ENCODE measurements at regions not wholly inside any gene's neighbourhood (a gene's known extent, or its start where the extent isn't known, plus 50 kb on each side); places are given as distances from the start of the nearest gene placed in this dataset.

GRCh38 chr14:95608637-95609235, 73.9 kb downstream of the GLRX5 start:
- TF ChIP-seq POLR2A (IDR thresholded peaks at IDR 0.05): no peak
- no peak for TF ChIP-seq EP300 (IDR thresholded peaks at IDR 0.05)
- no peak for TF ChIP-seq POLR2AphosphoS5 (IDR thresholded peaks at IDR 0.05)
- TF ChIP-seq CTCF (IDR thresholded peaks at IDR 0.05): no peak
- no peaks in the 10 kb centered on the region for H3K36me3 ChIP-seq
- no peak for DNase-seq
- H3K27me3 ChIP-seq: peaks cover 0 to 71% (median 0%) of the 10 kb centered on the region in 3 donors
- WGBS, 5 donors: 64 to 75% (median 72%) methylated on average over 6 of the region's 6 CpGs
- peaks cover 0 to 5% (median 2%) of the 10 kb centered on the region in 4 donors for H3K9me3 ChIP-seq
- H3K4me3 ChIP-seq: no peak overlapping the region
- no peaks in the 10 kb centered on the region for H3K4me1 ChIP-seq
- intact Hi-C loops (cut with DNase I; ENCODE audit: low total_unique reads): no loop called here
- no peak overlapping the region for H3K27ac ChIP-seq

- peak; percentile 51 to 69 for DNase-seq
- Histone ChIP-seq H3K36me3 (no peaks in the 10 kb centered on the region), H3K27ac (no peak overlapping the region), H3K4me3 (no peak overlapping the region), H3K9me3 (no peaks in the 10 kb centered on the region), H3K27me3 (peaks cover 0 to 66% (median 0%) of the 10 kb centered on the region in 3 donors), H3K4me1 (no peaks in the 10 kb centered on the region)
- intact Hi-C loops (cut with DNase I; ENCODE audit: low total_unique reads): no loop called here
- peak in 4 of 7 experiments; percentile 25 to 39 (median 33) for TF ChIP-seq CTCF (IDR thresholded peaks at IDR 0.05)
- no peak for TF ChIP-seq POLR2A (IDR thresholded peaks at IDR 0.05)
- 36 to 48% (median 42%) methylated on average over 7 of the region's 7 CpGs for WGBS, 5 donors
Measured at GRCh38 chr14:95609398-95609990, 74.6 kb downstream of the GLRX5 start.

- Histone ChIP-seq H3K27me3 (peaks cover 0 to 54% (median 0%) of the 10 kb centered on the region in 3 donors), H3K36me3 (no peaks in the 10 kb centered on the region), H3K9me3 (no peaks in the 10 kb centered on the region), H3K27ac (no peak overlapping the region), H3K4me1 (no peaks in the 10 kb centered on the region), H3K4me3 (no peak overlapping the region)
- WGBS, 5 donors: 31 to 59% (median 34%) methylated on average over 8 of the region's 8 CpGs
- TF ChIP-seq POLR2A (IDR thresholded peaks at IDR 0.05): no peak
- TF ChIP-seq POLR2AphosphoS5 (IDR thresholded peaks at IDR 0.05): no peak
- no peak for TF ChIP-seq CTCF (IDR thresholded peaks at IDR 0.05)
- no peak for TF ChIP-seq EP300 (IDR thresholded peaks at IDR 0.05)
- DNase-seq: peak in 1 of 2 donors; percentile 6
- intact Hi-C loops (cut with DNase I; ENCODE audit: low total_unique reads): loop anchor here (10.0 kb wide), 1 partner anchor 73 kb away; the partner anchor contains the start of gene TCL1B
Measured at GRCh38 chr14:95611293-95611880, 74.8 kb upstream of the TCL1B start.

- no peaks in the 10 kb centered on the region for H3K9me3 ChIP-seq
- WGBS, 5 donors: 67 to 81% (median 78%) methylated on average over 5 of the region's 5 CpGs
- H3K27me3 ChIP-seq: peaks cover 0 to 32% (median 0%) of the 10 kb centered on the region in 3 donors
- DNase-seq: peak in 1 of 2 donors; percentile 3
- H3K27ac ChIP-seq: no peak overlapping the region
- intact Hi-C loops (cut with DNase I; ENCODE audit: low total_unique reads): loop anchor here (10.0 kb wide), 1 partner anchor 70 kb away; the partner anchor contains the start of gene TCL1B
- TF ChIP-seq EP300 (IDR thresholded peaks at IDR 0.05) (no peak), CTCF (IDR thresholded peaks at IDR 0.05) (no peak), POLR2A (IDR thresholded peaks at IDR 0.05) (no peak), POLR2AphosphoS5 (IDR thresholded peaks at IDR 0.05) (no peak)
- H3K4me1 ChIP-seq: no peaks in the 10 kb centered on the region
- no peaks in the 10 kb centered on the region for H3K36me3 ChIP-seq
- H3K4me3 ChIP-seq: no peak overlapping the region
Measured at GRCh38 chr14:95614349-95614748, 71.9 kb upstream of the TCL1B start.
